ENCODE measurements at regions not wholly inside any gene's neighbourhood (a gene's known extent, or its start where the extent isn't known, plus 50 kb on each side); places are given as distances from the start of the nearest gene placed in this dataset.

DNA sequence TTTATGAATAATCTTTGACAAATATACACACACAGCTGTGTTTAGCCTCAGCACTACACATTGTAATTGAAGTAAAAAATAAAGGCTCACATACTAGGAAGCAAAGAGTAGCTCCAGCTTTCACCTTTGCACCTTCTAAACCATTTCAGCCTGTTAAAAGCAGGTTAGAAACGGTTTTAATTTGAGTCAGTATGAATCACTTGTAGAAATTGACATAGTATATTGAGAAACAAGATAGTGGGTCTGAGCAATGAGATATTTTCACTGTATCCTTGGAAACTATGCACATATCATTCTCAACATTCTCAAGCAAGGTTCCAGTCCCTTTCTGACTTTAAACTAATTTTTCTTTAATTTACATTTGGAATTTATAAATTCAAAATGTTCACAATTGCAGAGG is 380.3 kb downstream of the AASDHPPT start:
- Histone ChIP-seq H3K9me3 (ENCODE audit: control insufficient read depth, insufficient read depth, low read depth, low read length) (no peaks in the 10 kb centered on the region), H3K27ac (ENCODE audit: extremely low read depth, low read depth, low read length) (no peak overlapping the region), H3K36me3 (ENCODE audit: control insufficient read depth in 2 of 2, insufficient read depth in 1 of 2, low read length in 2 of 2) (no peaks in the 10 kb centered on the region), H3K4me3 (ENCODE audit: low read depth, low read length) (no peak overlapping the region), H3K4me1 (ENCODE audit: control insufficient read depth, insufficient read depth, low read length) (no peaks in the 10 kb centered on the region)
- ChIA-PET POLR2A (no interaction called here), CTCF (no interaction called here)
- no peak for TF ChIP-seq ZNF174 (tag by site-specific recombination; IDR thresholded peaks at IDR 0.05)
- TF ChIP-seq GLI4 (tag by site-specific recombination; IDR thresholded peaks at IDR 0.05), result no peak
- TF ChIP-seq ZNF341 (tag by site-specific recombination; IDR thresholded peaks at IDR 0.05; ENCODE audit: low read depth), result no peak
- TF ChIP-seq ZBTB48 (tag by site-specific recombination; IDR thresholded peaks at IDR 0.05), result no peak
- no peak for TF ChIP-seq ZNF248 (tag by site-specific recombination; IDR thresholded peaks at IDR 0.05)
- no peak for TF ChIP-seq ZNF132 (tag by site-specific recombination; IDR thresholded peaks at IDR 0.05; ENCODE audit: borderline replicate concordance)
- no peak for TF ChIP-seq SP2 (tag by site-specific recombination; IDR thresholded peaks at IDR 0.05)
- TF ChIP-seq ZNF529 (tag by site-specific recombination; IDR thresholded peaks at IDR 0.05; ENCODE audit: insufficient replicate concordance), result no peak
- TF ChIP-seq, protein P1, sequence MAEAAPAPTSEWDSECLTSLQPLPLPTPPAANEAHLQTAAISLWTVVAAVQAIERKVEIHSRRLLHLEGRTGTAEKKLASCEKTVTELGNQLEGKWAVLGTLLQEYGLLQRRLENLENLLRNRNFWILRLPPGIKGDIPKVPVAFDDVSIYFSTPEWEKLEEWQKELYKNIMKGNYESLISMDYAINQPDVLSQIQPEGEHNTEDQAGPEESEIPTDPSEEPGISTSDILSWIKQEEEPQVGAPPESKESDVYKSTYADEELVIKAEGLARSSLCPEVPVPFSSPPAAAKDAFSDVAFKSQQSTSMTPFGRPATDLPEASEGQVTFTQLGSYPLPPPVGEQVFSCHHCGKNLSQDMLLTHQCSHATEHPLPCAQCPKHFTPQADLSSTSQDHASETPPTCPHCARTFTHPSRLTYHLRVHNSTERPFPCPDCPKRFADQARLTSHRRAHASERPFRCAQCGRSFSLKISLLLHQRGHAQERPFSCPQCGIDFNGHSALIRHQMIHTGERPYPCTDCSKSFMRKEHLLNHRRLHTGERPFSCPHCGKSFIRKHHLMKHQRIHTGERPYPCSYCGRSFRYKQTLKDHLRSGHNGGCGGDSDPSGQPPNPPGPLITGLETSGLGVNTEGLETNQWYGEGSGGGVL (tag by site-specific recombination; IDR thresholded peaks at IDR 0.05), result no peak
- no peak for TF ChIP-seq OSR2 (tag by site-specific recombination; IDR thresholded peaks at IDR 0.05)
- no peak for TF ChIP-seq ZNF311 (tag by site-specific recombination; IDR thresholded peaks at IDR 0.05; ENCODE audit: borderline replicate concordance)
- TF ChIP-seq ZNF560 (tag by site-specific recombination; IDR thresholded peaks at IDR 0.05; ENCODE audit: borderline replicate concordance), result no peak
- no peak for TF ChIP-seq ZNF501 (tag by site-specific recombination; IDR thresholded peaks at IDR 0.05)

DNA sequence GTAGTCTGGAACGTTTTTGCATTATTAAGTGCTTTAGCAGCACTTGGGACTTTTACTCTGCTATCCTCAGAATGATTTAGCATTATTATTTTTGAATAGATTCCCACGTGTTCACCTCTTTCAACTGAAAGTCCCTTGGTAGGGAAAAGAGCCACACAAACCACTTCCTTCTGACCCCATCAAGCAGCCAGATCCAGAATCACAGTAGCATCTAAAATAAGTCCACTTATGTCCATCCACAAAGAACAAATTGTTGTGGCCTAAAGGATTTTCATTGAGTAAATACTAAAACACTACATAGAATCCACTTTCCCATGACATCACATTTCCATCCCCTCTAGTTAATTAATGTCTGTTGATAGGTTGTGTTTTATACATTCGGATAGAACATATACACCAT is 381.7 kb downstream of the AASDHPPT start:
- Histone ChIP-seq H3K9me3 (ENCODE audit: control insufficient read depth, insufficient read depth, low read depth, low read length) (no peaks in the 10 kb centered on the region), H3K4me1 (ENCODE audit: control insufficient read depth, insufficient read depth, low read length) (no peaks in the 10 kb centered on the region), H3K36me3 (ENCODE audit: control insufficient read depth in 2 of 2, insufficient read depth in 1 of 2, low read length in 2 of 2) (no peaks in the 10 kb centered on the region), H3K4me3 (ENCODE audit: low read depth, low read length) (no peak overlapping the region), H3K27ac (ENCODE audit: extremely low read depth, low read depth, low read length) (no peak overlapping the region)
- TF ChIP-seq, protein P2, sequence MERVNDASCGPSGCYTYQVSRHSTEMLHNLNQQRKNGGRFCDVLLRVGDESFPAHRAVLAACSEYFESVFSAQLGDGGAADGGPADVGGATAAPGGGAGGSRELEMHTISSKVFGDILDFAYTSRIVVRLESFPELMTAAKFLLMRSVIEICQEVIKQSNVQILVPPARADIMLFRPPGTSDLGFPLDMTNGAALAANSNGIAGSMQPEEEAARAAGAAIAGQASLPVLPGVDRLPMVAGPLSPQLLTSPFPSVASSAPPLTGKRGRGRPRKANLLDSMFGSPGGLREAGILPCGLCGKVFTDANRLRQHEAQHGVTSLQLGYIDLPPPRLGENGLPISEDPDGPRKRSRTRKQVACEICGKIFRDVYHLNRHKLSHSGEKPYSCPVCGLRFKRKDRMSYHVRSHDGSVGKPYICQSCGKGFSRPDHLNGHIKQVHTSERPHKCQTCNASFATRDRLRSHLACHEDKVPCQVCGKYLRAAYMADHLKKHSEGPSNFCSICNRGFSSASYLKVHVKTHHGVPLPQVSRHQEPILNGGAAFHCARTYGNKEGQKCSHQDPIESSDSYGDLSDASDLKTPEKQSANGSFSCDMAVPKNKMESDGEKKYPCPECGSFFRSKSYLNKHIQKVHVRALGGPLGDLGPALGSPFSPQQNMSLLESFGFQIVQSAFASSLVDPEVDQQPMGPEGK (tag by site-specific recombination; IDR thresholded peaks at IDR 0.05), result no peak
- TF ChIP-seq, protein P3, sequence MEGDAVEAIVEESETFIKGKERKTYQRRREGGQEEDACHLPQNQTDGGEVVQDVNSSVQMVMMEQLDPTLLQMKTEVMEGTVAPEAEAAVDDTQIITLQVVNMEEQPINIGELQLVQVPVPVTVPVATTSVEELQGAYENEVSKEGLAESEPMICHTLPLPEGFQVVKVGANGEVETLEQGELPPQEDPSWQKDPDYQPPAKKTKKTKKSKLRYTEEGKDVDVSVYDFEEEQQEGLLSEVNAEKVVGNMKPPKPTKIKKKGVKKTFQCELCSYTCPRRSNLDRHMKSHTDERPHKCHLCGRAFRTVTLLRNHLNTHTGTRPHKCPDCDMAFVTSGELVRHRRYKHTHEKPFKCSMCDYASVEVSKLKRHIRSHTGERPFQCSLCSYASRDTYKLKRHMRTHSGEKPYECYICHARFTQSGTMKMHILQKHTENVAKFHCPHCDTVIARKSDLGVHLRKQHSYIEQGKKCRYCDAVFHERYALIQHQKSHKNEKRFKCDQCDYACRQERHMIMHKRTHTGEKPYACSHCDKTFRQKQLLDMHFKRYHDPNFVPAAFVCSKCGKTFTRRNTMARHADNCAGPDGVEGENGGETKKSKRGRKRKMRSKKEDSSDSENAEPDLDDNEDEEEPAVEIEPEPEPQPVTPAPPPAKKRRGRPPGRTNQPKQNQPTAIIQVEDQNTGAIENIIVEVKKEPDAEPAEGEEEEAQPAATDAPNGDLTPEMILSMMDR (tag by site-specific recombination; IDR thresholded peaks at IDR 0.05), result no peak
- TF ChIP-seq PRDM1 (tag by site-specific recombination; IDR thresholded peaks at IDR 0.05) (no peak), ZNF391 (tag by site-specific recombination; IDR thresholded peaks at IDR 0.05; ENCODE audit: borderline replicate concordance, low read depth) (no peak), KLF16 (tag by site-specific recombination; IDR thresholded peaks at IDR 0.05) (no peak), ZBTB21 (tag by site-specific recombination; IDR thresholded peaks at IDR 0.05) (no peak), ZXDB (tag by site-specific recombination; IDR thresholded peaks at IDR 0.05) (no peak)
- TF ChIP-seq, protein P4, sequence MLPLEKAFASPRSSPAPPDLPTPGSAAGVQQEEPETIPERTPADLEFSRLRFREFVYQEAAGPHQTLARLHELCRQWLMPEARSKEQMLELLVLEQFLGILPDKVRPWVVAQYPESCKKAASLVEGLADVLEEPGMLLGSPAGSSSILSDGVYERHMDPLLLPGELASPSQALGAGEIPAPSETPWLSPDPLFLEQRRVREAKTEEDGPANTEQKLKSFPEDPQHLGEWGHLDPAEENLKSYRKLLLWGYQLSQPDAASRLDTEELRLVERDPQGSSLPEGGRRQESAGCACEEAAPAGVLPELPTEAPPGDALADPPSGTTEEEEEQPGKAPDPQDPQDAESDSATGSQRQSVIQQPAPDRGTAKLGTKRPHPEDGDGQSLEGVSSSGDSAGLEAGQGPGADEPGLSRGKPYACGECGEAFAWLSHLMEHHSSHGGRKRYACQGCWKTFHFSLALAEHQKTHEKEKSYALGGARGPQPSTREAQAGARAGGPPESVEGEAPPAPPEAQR (tag by site-specific recombination; IDR thresholded peaks at IDR 0.05), result no peak
- CTCF ChIA-PET, result no interaction called here
- POLR2A ChIA-PET, result no interaction called here

All from HEK293 (cell line).